ENCODE measurements at regions not wholly inside any gene's neighbourhood (a gene's known extent, or its start where the extent isn't known, plus 50 kb on each side); places are given as distances from the start of the nearest gene placed in this dataset.

DNA sequence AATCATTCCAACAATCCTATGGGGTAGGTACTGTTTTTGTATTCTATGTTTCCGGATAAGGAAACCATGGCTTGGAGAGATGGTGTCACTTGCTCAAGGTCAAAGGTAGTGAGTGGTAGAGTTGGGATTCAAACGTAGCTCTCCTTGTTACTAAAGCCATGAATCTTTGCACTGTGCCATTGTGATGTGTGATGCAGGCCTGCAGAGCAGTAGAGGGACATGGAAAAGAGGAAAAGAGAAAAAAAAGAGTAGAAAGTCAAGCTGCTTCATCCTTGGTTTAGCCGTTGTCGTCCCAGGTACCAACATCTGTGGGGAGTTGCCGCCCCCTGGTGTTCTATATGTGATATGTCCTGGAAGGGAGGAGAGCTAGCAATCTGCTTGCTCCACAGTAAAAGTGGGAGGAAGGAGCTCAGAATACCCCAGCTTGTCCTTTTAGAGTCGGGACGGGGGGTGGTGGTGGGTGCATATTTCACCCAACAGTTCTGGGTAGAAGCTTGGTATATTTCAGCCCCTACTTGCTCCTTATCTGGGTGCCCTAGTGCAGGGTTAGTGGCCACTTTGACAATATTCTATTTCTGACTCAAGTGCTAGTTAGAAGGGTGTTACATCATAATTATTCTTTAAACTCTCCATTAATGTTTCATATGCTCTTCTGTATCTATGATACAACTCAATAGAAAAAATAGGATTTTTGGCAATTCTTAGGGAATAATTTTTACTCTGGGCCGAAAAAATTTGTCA is 98.4 kb downstream of the EBNA1BP2 start:
- WGBS (ENCODE audit: low lambda C conversion rate, missing lambda C conversion rate), result 25% methylated on average over 8 of the region's 8 CpGs
- peak; percentile 90 for DNase-seq (ENCODE audit: low spot score)
- TF ChIP-seq EZH2phosphoT487 (IDR thresholded peaks at IDR 0.05; ENCODE audit: low read depth, severe bottlenecking, unreplicated experiment), result no peak
- no peak for TF ChIP-seq EZH2 (IDR thresholded peaks at IDR 0.05; ENCODE audit: borderline replicate concordance)
- TF ChIP-seq, protein P1, sequence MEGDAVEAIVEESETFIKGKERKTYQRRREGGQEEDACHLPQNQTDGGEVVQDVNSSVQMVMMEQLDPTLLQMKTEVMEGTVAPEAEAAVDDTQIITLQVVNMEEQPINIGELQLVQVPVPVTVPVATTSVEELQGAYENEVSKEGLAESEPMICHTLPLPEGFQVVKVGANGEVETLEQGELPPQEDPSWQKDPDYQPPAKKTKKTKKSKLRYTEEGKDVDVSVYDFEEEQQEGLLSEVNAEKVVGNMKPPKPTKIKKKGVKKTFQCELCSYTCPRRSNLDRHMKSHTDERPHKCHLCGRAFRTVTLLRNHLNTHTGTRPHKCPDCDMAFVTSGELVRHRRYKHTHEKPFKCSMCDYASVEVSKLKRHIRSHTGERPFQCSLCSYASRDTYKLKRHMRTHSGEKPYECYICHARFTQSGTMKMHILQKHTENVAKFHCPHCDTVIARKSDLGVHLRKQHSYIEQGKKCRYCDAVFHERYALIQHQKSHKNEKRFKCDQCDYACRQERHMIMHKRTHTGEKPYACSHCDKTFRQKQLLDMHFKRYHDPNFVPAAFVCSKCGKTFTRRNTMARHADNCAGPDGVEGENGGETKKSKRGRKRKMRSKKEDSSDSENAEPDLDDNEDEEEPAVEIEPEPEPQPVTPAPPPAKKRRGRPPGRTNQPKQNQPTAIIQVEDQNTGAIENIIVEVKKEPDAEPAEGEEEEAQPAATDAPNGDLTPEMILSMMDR (IDR thresholded peaks at IDR 0.05; ENCODE audit: poor library complexity), result peak; percentile 88
- Histone ChIP-seq H3K9me2 (replicated peaks; ENCODE audit: insufficient read depth) (no peaks in the 10 kb centered on the region), H4K20me1 (ENCODE audit: insufficient read depth, poor library complexity, severe bottlenecking) (no peaks in the 10 kb centered on the region), H3K36me3 (replicated peaks; ENCODE audit: insufficient read depth, low read depth) (no peaks in the 10 kb centered on the region), H3K79me2 (no peaks in the 10 kb centered on the region), H3K4me3 (no peak overlapping the region), H2AFZ (no peak overlapping the region), H3K27me3 (no peaks in the 10 kb centered on the region), H3K4me1 (ENCODE audit: insufficient read depth) (peaks cover 18% of the 10 kb centered on the region), H3K4me2 (no peak overlapping the region), H3K9me3 (ENCODE audit: low read depth) (no peaks in the 10 kb centered on the region), H3K27ac (no peak overlapping the region)

- Histone ChIP-seq H3K27me3 (no peaks in the 10 kb centered on the region), H3K27ac (no peak overlapping the region), H3K36me3 (replicated peaks; ENCODE audit: insufficient read depth, low read depth) (no peaks in the 10 kb centered on the region), H3K9me3 (ENCODE audit: low read depth) (no peaks in the 10 kb centered on the region), H4K20me1 (ENCODE audit: insufficient read depth, poor library complexity, severe bottlenecking) (no peaks in the 10 kb centered on the region), H3K4me2 (no peak overlapping the region), H3K4me3 (no peak overlapping the region), H3K4me1 (ENCODE audit: insufficient read depth) (peaks cover 26% of the 10 kb centered on the region), H3K9me2 (replicated peaks; ENCODE audit: insufficient read depth) (no peaks in the 10 kb centered on the region), H2AFZ (no peak overlapping the region), H3K79me2 (no peaks in the 10 kb centered on the region)
- TF ChIP-seq EZH2 (IDR thresholded peaks at IDR 0.05; ENCODE audit: borderline replicate concordance) (no peak), EZH2phosphoT487 (IDR thresholded peaks at IDR 0.05; ENCODE audit: low read depth, severe bottlenecking, unreplicated experiment) (no peak)
- TF ChIP-seq, protein P1 (IDR thresholded peaks at IDR 0.05; ENCODE audit: poor library complexity), result no peak
- WGBS (ENCODE audit: low lambda C conversion rate, missing lambda C conversion rate), result 81% methylated on average over 4 of the region's 4 CpGs
- no peak for DNase-seq (ENCODE audit: low spot score)
Measured at GRCh38 chr1:43072314-43072713, 99.8 kb downstream of the EBNA1BP2 start.

- Histone ChIP-seq H3K36me3 (replicated peaks; ENCODE audit: insufficient read depth, low read depth) (no peaks in the 10 kb centered on the region), H3K9me3 (ENCODE audit: low read depth) (no peaks in the 10 kb centered on the region), H4K20me1 (ENCODE audit: insufficient read depth, poor library complexity, severe bottlenecking) (no peaks in the 10 kb centered on the region), H3K9me2 (replicated peaks; ENCODE audit: insufficient read depth) (no peaks in the 10 kb centered on the region), H3K4me2 (no peak overlapping the region), H3K27ac (no peak overlapping the region), H3K4me3 (no peak overlapping the region), H3K27me3 (no peaks in the 10 kb centered on the region), H2AFZ (no peak overlapping the region), H3K79me2 (no peaks in the 10 kb centered on the region), H3K4me1 (ENCODE audit: insufficient read depth) (peaks cover 26% of the 10 kb centered on the region)
- DNase-seq (ENCODE audit: low spot score), result no peak
- TF ChIP-seq EZH2phosphoT487 (IDR thresholded peaks at IDR 0.05; ENCODE audit: low read depth, severe bottlenecking, unreplicated experiment), result no peak
- no peak for TF ChIP-seq EZH2 (IDR thresholded peaks at IDR 0.05; ENCODE audit: borderline replicate concordance)
- TF ChIP-seq, protein P1 (IDR thresholded peaks at IDR 0.05; ENCODE audit: poor library complexity), result no peak
- 95% methylated on average over 2 of the region's 2 CpGs for WGBS (ENCODE audit: low lambda C conversion rate, missing lambda C conversion rate)
Measured at GRCh38 chr1:43071241-43071640, 100.8 kb downstream of the EBNA1BP2 start.
